HG03097 (cell line): ENCODE measurements at regions not wholly inside any gene's neighbourhood (a gene's known extent, or its start where the extent isn't known, plus 50 kb on each side); places are given as distances from the start of the nearest gene placed in this dataset.
"Not testable (repeated sequence)": the region's sequence is repeated elsewhere in the genome, so short reads cannot be mapped to it uniquely, and the experiment has no call there.

Experiments used
- ATAC-seq: cut with Tn5 transposase; IDR thresholded peaks from one replicate; pipeline ENCODE4 v1.9.1; 2021; ENCODE audit not compliant: unreplicated experiment, low FRiP score

- ATAC-seq = no peak
Measured at GRCh38 chr3:127045435-127046045, 62.6 kb downstream of the PLXNA1 start.

DNA sequence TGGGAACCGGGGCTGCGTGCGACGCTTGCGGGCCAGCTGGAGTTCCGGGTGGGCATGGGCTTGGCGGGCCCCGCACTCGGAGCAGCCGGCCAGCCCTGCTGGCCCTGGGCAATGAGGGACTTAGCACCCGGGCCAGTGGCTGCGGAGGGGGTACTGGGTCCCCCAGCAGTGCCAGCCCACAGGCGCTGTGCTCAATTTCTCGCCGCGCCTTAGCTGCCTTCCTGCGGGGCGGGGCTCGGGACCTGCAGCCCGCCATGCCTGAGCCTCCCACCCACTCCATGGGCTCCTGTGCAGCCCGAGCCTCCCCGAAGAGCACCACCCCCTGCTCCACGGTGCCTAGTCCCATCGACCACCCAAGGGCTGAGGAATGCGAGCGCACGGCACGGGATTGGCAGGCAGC is 63.8 kb downstream of the PLXNA1 start:
- ATAC-seq = not testable (repeated sequence)

DNA sequence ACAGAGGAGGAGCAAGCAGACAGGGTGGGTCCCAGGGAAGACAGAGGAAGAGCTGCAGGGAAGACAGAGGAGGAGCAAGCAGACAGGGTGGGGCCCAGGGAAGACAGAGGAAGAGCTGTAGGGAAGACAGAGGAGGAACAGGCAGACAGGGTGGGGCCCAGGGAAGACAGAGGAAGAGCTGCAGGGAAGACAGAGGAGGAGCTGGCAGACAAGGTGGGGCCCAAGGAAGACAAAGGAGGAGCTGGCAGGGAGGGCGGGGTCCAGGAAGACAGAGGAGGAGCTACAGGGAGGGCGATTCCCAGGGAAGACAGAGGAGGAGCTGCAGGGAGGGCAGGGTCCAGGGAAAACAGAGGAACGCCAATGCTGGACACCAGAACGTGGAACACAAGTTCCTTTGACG is 66.5 kb downstream of the PLXNA1 start:
- ATAC-seq = no peak

GRCh38 chr3:127050733-127051132 is 67.8 kb downstream of the PLXNA1 start:
- no peak for ATAC-seq

- ATAC-seq = no peak
Measured at GRCh38 chr3:127052121-127052561, 69.2 kb downstream of the PLXNA1 start.

GRCh38 chr3:127053026-127053425 is 70.1 kb downstream of the PLXNA1 start:
- no peak for ATAC-seq

- no peak for ATAC-seq
Measured at GRCh38 chr3:127053450-127053849, 70.5 kb downstream of the PLXNA1 start.

GRCh38 chr3:127053979-127054378 is 71.1 kb downstream of the PLXNA1 start:
- no peak for ATAC-seq

GRCh38 chr3:127056281-127056680 is 73.4 kb downstream of the PLXNA1 start:
- ATAC-seq = no peak

- ATAC-seq = no peak
Measured at GRCh38 chr3:127056976-127057375, 74.1 kb downstream of the PLXNA1 start.

GRCh38 chr3:127059072-127059471 is 76.2 kb downstream of the PLXNA1 start:
- ATAC-seq = no peak

DNA sequence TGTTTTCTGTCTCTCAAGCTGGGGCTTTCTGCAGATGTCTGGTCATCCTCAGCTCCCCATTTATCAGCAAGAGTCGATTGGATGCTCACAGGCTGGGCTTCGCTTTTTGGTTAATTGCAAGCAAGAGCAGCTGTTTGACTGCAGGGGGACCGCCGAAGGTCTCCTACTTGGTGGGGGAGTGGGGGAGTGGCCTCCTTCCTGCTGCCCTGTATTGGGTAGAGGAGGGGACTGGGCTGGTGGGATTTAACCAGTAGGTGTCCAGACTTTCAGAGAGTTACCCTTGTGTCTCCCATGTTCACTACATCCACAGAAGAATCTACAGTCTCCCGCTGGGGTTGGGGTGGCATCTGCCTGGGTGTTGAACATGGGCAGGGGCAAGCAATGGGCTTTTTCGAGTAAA is 78.7 kb downstream of the PLXNA1 start:
- ATAC-seq = no peak

DNA sequence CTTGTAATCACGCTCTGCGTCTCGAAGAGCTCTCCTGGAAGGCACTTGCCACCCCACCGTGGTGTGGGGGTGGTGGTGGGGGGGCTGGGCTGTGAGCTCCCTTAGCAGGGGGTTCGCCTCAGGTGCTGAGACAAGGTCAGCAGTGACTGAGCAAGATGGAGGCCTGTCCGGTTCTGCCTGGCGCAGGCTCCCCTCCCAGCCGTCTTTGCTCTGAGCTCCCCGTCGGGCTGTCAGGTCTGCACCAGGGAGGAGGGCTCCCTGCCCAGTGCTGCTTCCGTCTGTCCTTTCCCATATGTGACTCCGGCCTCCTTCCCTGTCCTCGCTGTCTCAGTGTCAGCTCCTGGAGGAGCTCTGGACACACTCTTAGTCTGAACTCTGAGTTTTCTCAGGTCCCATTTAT is 80.0 kb downstream of the PLXNA1 start:
- ATAC-seq = no peak

GRCh38 chr3:127063916-127064315 is 81.0 kb downstream of the PLXNA1 start:
- ATAC-seq = no peak

- ATAC-seq = no peak
Measured at GRCh38 chr3:127064391-127065137, 81.6 kb downstream of the PLXNA1 start.

- no peak for ATAC-seq
Measured at GRCh38 chr3:127065138-127065427, 82.2 kb downstream of the PLXNA1 start.

DNA sequence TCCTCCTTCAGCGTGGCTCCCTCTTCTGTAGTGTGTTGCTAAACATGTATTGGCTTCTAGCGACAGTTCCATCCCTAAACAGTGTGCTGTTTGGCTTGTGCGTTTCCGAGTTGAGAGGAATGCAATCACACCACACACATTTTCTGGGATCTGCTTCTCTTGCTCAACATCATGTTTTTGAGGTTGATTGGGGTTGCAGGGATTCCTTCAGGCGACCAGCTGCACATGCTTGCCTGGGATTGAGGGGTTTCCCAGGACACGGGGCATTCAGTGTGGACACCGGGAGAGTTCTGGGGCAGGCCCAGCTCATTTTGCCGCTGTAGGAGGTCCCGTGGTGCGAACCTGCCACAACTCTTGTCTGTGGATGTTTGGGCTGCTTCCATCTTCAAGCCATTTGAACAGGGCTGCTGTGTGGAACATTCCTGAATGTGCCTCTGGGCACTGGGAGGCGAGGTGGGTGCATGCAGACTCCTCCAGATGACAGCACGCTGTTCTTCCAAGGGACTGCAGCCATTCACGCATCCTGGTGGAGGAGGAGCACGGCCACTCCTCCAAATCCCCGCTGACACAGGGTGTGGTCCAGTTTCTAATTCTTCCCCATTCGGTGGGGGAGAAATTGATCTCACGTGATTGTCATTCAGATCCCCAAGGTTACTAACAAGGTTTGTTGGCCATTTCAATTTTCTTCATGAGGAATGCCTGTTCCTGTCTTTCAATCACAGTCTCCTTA is 82.8 kb downstream of the PLXNA1 start:
- ATAC-seq = no peak

GRCh38 chr3:127066635-127067034 is 83.7 kb downstream of the PLXNA1 start:
- no peak for ATAC-seq

- no peak for ATAC-seq
Measured at GRCh38 chr3:127067116-127067910, 84.4 kb downstream of the PLXNA1 start.

DNA sequence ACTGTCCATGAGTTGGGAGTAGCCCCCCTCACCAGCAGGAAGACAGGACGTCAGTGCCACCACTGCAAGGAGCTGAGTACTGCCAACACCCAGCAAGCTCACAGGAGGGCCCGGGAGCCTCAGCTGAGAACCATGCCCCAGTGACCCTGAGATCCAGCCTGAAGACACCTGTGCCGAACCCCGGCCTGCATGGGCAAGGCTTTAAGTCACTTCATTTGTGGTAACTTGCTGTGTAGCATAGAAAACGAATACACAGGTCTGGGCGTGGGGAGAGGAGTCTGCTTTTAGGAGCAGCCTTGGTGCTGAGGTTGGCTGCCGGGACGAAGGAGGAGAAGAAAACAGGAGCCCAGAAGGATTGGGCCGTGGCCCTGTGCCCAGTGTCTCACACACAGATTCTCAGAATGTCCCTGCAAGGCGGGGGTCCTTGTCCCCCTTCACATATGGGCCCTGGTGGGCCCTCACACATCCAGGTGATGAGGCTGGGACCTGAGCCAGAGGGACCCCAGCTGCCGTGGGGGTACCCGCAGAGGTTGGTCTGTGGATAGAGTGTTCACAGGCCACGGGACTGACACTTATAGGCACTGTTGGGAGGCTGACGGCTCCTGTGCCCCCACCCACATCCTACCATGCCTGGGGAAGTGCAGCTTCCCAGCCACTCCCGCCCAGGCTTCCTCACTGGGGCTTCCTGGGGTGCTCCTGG is 85.3 kb downstream of the PLXNA1 start:
- ATAC-seq = no peak
